ENCODE measurements at regions not wholly inside any gene's neighbourhood (a gene's known extent, or its start where the extent isn't known, plus 50 kb on each side); places are given as distances from the start of the nearest gene placed in this dataset.
"Not testable (repeated sequence)": the region's sequence is repeated elsewhere in the genome, so short reads cannot be mapped to it uniquely, and the experiment has no call there.

- no peak for DNase-seq (ENCODE audit: insufficient read length, low spot score)
- TF ChIP-seq, protein P1, sequence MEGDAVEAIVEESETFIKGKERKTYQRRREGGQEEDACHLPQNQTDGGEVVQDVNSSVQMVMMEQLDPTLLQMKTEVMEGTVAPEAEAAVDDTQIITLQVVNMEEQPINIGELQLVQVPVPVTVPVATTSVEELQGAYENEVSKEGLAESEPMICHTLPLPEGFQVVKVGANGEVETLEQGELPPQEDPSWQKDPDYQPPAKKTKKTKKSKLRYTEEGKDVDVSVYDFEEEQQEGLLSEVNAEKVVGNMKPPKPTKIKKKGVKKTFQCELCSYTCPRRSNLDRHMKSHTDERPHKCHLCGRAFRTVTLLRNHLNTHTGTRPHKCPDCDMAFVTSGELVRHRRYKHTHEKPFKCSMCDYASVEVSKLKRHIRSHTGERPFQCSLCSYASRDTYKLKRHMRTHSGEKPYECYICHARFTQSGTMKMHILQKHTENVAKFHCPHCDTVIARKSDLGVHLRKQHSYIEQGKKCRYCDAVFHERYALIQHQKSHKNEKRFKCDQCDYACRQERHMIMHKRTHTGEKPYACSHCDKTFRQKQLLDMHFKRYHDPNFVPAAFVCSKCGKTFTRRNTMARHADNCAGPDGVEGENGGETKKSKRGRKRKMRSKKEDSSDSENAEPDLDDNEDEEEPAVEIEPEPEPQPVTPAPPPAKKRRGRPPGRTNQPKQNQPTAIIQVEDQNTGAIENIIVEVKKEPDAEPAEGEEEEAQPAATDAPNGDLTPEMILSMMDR (IDR thresholded peaks at IDR 0.05; ENCODE audit: insufficient read depth, missing control alignments): no peak
- no peak for FAIRE-seq
Observed at GRCh38 chr16:65313936-65314626, 192.2 kb upstream of the CDH11 start.

- FAIRE-seq (no peak), DNase-seq (ENCODE audit: insufficient read length, low spot score) (no peak)
Observed at GRCh38 chr16:65312795-65313194, 190.9 kb upstream of the CDH11 start.

GRCh38 chr16:65312071-65312470 is 190.2 kb upstream of the CDH11 start:
- TF ChIP-seq, protein P1 (IDR thresholded peaks at IDR 0.05; ENCODE audit: insufficient read depth, missing control alignments): no peak
- FAIRE-seq (no peak), DNase-seq (ENCODE audit: insufficient read length, low spot score) (no peak)

More at GRCh38 chr16:65312795-65313194, 190.9 kb upstream of the CDH11 start:
- TF ChIP-seq, protein P1 (IDR thresholded peaks at IDR 0.05; ENCODE audit: insufficient read depth, missing control alignments): no peak

DNA sequence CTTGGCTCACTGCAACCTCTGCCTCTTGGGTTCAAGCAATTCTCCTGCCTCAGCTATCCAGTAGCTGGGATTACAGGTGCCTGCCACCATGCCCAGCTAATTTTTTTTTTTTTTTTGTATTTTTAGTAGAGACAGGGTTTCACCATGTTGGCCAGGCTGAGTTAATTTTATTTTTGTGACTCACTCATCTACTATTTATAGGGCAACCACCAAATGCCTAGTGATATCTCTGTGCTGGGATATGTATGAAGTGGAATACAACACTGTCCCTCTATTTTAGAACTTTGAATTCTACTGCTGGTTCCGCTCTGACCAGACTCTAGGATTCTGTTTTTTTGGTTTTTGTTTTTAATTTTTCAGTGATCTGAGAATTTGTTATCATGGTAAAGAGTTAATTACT is 188.6 kb upstream of the CDH11 start:
- not testable (repeated sequence) for DNase-seq (ENCODE audit: insufficient read length, low spot score); FAIRE-seq

- DNase-seq (ENCODE audit: insufficient read length, low spot score) (no peak), FAIRE-seq (no peak)
- TF ChIP-seq, protein P1 (IDR thresholded peaks at IDR 0.05; ENCODE audit: insufficient read depth, missing control alignments): no peak
Observed at GRCh38 chr16:65309354-65309753, 187.5 kb upstream of the CDH11 start.

- DNase-seq (ENCODE audit: insufficient read length, low spot score): no peak
- TF ChIP-seq, protein P1 (IDR thresholded peaks at IDR 0.05; ENCODE audit: insufficient read depth, missing control alignments): no peak
Observed at GRCh38 chr16:65308506-65308905, 186.6 kb upstream of the CDH11 start.

DNA sequence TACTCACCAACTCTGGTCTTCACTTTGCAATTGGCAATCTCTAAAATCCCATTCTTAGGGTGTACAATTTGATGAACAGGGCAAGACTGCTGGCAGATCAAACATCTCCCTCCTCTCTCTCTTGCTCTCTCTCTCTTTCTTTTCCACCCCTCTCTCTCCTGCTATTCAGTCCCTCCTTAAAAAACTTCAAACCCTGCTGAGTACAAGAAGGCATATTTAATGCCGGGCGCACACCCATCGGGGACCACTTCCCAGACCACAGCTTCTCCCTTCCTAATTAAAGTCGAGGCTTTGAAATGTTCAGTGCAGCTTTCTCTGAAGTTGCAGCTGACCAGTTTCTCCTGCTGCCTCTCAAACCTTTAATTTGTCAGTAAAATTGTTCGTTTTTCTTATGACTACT is 185.4 kb upstream of the CDH11 start:
- DNase-seq (ENCODE audit: insufficient read length, low spot score) (no peak), FAIRE-seq (no peak)
- TF ChIP-seq, protein P1 (IDR thresholded peaks at IDR 0.05; ENCODE audit: insufficient read depth, missing control alignments): no peak

More at GRCh38 chr16:65308506-65308905, 186.6 kb upstream of the CDH11 start:
- no peak for FAIRE-seq

All from D721Med (cell line).